GM21529 (cell line): ENCODE measurements at regions not wholly inside any gene's neighbourhood (a gene's known extent, or its start where the extent isn't known, plus 50 kb on each side); places are given as distances from the start of the nearest gene placed in this dataset.

ENCODE experiments used
- ATAC-seq: cut with Tn5 transposase; IDR thresholded peaks from one replicate; pipeline ENCODE4 v1.9.1; 2021; ENCODE audit not compliant: unreplicated experiment

- ATAC-seq: no peak
Measured at GRCh38 chr11:79956061-79956460, 515.2 kb upstream of the TENM4 start.

DNA sequence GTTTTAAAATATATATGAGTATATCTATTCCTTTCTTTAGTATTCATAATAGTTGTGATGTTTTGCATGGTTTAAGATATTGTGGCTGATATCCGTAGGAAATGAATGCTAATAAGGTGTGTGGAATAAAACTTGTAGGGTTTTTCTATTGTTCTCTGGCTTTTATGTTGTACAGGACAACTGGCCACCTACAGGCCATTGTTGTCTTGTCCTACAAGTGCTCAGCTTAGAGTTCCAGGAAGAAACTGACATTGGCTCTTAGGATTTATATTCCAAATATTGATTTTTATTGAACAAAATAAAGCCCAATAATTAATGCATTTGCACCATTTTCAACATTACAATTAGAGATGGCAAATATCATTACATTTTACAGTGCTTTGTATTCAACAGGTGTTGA is 512.8 kb upstream of the TENM4 start:
- no peak for ATAC-seq

DNA sequence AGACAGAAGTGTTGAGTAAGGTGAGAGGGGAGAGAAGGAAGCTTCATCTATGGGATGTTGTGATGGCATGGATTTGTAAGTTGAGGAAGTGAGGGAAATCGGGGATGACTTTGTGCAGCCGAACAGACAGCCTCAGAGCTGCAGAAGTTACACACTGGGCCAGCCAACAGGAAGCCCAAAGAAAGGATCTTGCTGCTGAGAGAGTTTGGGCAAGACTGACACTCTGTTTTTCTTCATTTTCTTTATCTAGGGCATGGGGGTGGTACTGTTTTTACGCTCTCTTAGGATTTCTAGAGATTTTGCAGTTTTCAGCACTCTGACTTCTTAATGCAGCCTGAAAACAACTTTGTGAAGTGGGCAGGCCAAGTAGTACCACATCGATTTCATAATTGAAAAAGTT is 509.9 kb upstream of the TENM4 start:
- no peak for ATAC-seq

DNA sequence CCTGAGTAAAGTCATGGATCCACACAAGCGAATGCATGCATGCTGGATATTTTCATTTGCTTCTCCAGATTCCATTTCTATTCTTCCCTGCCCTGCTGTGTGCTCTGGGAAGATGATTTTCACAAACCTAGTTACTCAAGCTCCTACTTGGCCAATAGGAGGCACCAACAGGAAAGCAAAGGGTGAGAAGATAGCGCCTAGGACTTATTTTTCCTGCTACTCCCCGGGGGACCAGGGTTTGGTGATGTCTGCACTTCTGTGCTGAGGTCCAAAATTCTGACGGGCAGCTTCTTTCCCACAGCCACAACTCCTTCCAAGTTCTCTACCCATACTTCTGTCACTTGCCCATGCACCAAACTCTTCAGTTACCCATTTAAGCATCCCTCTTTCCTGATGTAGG is 509.3 kb upstream of the TENM4 start:
- no peak for ATAC-seq

DNA sequence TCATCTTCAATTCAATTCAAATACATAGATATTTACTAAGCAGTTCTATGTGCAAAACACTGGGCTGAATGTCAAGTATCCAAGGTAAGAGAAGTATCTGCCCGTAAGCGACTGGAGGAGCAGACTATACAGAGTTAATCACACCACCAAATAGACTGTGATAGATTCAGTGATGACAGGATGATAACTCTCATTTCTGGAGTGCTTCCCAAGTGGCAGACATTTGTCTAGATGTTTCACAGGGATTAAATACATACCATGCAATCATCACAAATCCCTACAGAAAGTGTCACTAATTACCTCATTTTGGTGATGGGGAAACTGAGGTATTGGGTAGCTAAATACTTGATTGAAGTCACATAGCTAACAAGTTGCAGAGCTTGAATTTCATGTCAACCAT is 508.7 kb upstream of the TENM4 start:
- no peak for ATAC-seq

DNA sequence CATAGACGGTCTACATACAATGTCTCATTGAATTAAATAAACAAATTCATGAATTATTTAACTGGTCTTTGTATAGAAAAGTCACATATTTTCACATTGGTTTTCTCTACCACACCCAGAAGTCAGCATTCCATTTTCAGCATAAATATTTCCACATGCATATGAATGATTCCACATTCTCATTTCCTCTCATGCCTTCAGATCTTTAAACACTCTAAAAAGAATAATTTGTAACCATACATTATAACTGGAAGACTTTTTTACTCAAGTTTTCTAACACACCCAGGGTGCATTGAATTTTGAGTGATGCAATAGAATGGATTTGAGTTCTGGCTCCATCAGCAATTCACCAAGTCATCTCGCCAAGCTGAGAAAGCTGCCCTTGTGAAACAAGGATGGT is 501.8 kb upstream of the TENM4 start:
- no peak for ATAC-seq

- no peak for ATAC-seq
Measured at GRCh38 chr11:79942090-79942489, 501.3 kb upstream of the TENM4 start.

DNA sequence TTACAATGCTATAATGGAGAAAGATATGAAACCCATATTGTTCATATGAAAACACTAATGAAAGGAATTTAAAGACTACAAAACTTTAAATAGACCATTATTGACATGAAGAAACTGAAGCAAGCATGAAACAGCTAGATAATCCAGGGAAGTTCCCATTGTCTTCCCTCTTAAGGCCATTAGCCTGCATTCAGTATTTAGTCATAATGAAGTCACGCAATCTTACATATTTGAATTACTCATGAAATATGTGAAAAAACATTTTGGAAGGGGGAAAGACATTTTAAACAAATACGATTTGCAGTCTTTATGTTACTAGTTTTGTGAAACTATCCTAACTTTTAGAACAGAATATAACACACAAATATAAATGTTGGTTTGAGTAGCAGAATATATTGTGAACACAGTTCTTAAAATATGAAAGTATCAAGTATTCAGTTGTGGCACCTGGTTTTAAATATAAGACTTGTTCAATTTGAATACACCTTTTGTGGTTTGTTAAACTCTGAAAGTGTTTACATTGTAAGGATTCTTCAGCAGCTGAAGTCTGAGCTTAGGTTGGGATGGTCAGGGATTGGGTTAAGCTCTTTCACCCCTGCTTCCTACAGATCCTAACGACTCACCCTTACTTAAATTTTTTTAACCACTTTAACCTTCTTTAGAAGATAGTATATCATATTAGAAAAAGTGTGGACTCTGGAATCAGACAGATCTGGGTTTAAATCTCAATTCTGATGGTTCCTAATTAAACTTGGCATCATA is 500.3 kb upstream of the TENM4 start:
- no peak for ATAC-seq

DNA sequence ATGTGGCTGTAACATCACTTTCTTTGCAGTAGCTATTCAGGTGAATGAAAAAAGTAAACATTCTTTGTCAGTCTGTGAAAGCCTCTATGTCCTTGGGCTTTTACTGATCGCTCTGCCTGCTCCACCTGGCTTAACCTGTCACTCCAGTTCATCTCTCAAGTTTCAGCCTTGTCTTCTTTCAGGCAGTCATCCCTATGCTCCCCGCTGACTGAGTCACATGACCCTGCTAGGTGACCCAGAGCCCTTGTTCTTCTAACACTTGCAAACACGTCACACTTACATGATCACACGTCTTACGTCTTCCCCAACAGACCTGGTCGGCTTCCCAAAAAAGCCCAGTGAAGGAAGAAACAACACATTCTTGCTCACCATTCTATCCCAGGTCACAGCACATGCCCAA is 499.3 kb upstream of the TENM4 start:
- no peak for ATAC-seq

DNA sequence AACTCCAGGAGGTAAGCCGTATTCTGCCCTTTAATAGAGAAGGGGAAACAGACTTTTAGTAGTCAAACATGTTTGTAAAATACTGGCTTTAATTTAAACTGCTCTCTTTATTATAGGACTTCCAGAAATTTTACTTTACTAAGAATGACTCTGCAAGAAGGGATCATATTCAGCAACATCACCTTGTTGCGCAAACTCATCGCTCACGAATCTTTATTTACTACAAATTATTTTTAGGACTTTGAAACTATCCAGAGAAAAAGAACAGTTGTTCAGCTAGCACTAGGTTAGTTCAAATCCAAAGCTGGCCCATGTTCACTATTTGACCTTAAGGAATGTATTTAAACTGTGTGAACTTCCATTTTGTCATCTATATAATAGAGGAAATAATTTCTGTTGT is 498.3 kb upstream of the TENM4 start:
- no peak for ATAC-seq

DNA sequence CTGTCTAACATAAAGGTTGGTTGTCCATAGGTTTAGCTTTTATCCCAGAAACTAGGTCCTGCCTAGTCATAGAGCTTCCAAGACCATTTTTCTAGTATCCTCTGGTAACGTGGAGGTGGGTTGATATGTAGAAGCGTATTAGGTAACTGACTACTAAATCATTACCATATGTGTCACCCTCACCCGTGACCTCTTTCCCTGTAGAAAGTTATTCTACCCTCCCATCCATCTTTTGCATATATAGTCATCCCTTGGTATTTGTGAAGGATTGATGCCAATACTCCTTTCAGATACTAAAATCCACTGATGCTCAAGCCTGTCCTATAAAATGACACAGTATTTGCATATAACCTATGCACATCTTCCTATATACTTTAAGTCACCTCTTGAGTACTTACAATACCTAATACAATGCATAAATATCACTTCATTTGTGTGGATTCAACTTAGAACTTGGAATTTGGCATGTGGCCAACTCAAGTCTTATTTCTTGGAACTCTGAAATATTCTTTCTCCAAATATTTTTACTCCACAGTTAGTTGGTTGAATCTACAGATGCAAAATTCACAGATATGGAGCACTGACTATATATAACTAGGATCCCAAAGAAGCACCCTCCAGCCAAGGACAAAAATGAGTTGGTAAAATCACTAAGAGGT is 497.0 kb upstream of the TENM4 start:
- ATAC-seq: no peak

- no peak for ATAC-seq
Measured at GRCh38 chr11:79932612-79933011, 491.8 kb upstream of the TENM4 start.

GRCh38 chr11:79931692-79932091 is 490.9 kb upstream of the TENM4 start:
- no peak for ATAC-seq

GRCh38 chr11:79926707-79927106 is 485.9 kb upstream of the TENM4 start:
- ATAC-seq: no peak

DNA sequence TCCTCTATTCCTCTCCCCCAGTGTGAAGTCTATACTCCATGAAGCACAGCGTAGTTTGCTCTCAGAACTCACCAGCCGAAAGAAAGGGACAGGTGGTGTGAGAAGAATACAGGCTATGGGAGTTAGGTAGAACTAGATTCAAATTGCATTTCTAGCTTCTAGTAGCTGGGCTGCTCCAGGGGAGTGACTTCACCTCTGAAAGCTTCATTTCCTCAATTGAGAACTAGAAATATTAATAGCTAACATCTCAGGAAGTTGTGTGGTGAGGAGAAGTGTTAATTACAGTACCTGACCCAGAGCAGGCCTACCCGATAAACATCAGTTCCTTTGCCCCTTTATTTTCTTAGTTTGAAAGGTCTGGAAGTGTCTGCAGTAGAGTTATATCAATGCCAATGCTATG is 484.7 kb upstream of the TENM4 start:
- ATAC-seq: peak; percentile 91

DNA sequence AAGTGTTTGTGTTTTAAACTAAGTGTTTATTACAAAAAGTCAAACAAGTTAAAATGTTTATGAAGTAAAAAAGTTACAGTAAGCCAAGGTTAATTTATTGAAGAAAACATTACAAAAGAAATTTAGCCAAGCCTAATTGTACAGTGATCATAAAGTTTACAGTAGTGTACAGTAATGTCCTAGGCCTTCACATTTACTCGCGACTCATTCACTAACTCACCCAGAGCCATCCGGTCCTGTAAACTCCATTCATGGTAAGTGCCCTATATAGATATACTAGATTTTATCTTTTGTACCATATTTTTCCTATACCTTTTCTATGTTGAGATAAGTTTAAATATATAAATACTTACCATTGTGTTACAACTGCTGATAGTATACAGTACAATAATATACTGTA is 481.8 kb upstream of the TENM4 start:
- no peak for ATAC-seq

DNA sequence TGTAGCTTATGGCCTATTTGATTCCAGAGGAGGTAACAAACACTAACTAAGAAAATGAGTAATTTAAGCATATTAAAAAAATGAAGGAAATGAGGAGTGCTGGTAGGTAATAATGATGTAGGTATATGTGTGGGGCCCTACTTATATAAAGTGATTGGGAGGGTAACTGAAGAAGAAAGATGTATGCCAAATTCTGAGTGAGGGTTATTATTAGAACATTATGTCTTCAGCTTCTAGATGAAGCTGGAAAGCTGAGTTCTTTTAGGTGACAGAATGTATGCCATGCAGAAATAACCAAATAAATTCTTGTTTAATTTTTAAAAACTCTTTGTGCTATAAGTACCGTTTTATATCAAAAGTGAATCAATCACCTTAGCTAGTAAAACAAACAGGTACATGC is 479.6 kb upstream of the TENM4 start:
- no peak for ATAC-seq

- no peak for ATAC-seq
Measured at GRCh38 chr11:79919350-79919749, 478.5 kb upstream of the TENM4 start.

DNA sequence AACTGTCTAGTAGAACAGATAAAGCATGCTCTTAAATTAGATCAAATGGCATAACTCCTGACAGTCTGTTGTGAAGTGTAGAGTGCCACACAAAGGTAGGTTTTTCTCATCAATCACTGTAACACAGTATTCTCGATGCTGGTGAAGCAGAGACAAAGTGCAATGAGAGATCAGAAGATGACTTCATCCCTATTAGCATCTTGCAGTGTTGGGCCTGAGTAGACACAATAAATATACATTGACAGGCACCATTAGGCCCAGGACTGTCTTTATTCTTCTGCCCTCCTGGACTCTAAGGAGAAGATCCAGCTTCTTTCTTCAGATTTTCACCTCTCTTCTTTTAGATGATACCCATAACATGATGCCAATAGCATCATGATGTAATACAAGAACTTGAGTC is 478.0 kb upstream of the TENM4 start:
- no peak for ATAC-seq

DNA sequence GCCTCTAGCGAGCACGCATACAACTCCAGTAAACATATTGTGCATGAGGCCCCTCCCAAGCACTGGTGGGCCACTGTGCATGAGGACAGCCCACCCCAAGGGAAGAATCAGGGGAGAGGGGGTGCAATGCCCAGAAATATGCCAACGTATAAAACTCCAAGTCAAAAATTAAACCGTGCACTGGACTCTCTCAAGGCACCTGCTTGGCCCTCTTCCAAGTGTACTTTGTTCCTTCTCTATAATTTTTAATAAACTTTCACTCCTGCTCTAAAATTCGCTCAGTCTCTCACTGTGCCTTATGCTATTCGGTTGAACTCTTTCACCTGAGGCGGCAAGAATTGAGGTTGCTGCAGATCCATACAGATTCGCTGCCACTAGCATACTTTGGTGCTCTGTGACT is 465.3 kb upstream of the TENM4 start:
- ATAC-seq: no peak

DNA sequence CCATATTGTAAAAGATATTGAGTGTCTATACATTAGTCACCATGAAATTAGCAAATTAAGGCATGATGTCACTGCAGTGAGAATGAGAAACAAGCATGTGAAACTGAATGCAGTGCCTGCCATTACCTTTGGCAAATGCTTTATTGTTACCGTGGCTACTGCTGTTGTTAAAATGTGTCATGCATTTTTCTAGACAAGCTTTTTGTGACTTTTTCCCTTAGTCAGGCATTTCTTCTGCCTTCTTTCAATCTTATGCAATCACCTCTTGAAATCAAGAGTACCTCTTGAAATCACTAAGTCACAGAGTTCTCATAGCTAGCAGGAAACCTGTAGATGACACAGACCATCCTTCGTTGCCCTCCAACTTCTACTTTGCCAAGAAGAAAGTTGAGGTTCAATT is 461.7 kb upstream of the TENM4 start:
- ATAC-seq: no peak

GRCh38 chr11:79897896-79898295 is 457.1 kb upstream of the TENM4 start:
- ATAC-seq: no peak

DNA sequence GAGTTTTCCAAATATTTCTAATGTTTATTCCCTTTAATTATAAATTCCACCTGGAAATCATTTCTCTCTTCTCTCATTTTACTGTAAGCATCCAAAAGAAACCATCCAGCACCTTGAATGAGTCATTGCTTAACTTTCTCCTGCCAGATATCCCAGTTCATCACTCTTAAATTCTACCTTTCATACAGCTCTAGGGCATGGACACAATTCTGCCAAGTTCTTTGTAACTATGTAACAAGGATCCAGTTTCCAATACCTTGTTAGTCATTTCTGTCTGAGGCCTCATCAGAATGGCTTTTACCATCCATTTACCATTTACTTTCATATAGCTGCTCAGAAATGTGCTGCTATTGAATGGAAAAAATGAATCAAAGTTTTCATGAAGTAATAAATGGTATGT is 455.4 kb upstream of the TENM4 start:
- ATAC-seq: no peak
